Choroid plexus epithelial cell (primary cell): ENCODE measurements at regions not wholly inside any gene's neighbourhood (a gene's known extent, or its start where the extent isn't known, plus 50 kb on each side); places are given as distances from the start of the nearest gene placed in this dataset.

Experiments
- DNase-seq: peaks from one replicate; pipeline ENCODE4 v3.0.0-alpha.2; 2010; ENCODE audit warnings: low read depth
- H3K4me3 ChIP-seq: 2 replicates; pipeline ENCODE4 v1.5.1; 2011; ENCODE audit warnings: low read depth, mild to moderate bottlenecking, control low read depth, low read length, moderate library complexity
- CTCF ChIP-seq: conservative IDR thresholded peaks from 2 replicates; pipeline ENCODE4 v1.5.1; 2011; ENCODE audit warnings: low read depth, mild to moderate bottlenecking, control low read depth, inconsistent platforms, low read length, moderate library complexity

- no peak overlapping the region for H3K4me3 ChIP-seq
- TF ChIP-seq CTCF: no peak
- no peak for DNase-seq
These were observed 159.7 kb upstream of the B3GALT2 start for GRCh38 chr1:193346085-193346484.

DNA sequence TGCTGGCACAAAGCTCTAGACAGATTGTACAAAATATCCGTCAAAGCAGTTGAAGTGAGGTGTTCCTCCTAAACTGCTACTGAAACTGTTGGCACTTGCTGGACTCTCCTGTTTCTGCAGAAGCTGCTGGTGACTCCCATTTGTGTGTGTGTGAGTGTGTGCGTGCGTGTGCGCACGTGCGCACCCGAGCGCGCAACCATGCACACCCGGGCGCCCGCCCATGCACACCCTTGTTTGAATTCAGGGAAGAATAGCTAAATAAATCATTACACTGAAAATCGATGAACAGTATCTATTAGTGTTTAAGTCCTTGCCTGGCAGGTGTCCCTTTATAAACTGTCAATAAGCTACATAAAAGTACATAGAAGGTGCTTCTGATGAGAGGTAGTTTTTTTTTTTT lies 156.4 kb upstream of the B3GALT2 start:
- H3K4me3 ChIP-seq: no peak overlapping the region
- no peak for DNase-seq
- no peak for TF ChIP-seq CTCF

GRCh38 chr1:193340331-193340730 lies 153.9 kb upstream of the B3GALT2 start:
- H3K4me3 ChIP-seq: no peak overlapping the region
- TF ChIP-seq CTCF: no peak
- DNase-seq: no peak

DNA sequence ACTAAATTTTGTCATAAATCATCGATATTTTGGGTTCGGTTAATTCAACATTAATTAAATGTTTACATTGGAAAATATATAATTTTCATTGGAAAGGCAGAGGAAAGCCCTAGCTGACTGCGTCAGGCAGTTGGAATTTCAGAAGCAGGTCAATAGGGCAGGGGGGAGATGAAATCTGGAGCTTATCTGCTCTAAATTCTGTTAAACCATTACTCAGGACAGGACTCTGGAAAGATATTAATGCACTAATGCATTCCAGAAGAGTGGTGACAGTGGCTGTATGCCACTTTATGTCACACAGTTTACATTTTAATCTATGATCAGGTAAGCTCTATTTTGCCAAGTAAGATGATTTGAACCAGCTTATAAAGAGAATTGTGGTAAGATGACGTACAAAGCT lies 153.0 kb upstream of the B3GALT2 start:
- no peak overlapping the region for H3K4me3 ChIP-seq
- DNase-seq: no peak
- TF ChIP-seq CTCF: no peak

- peak; percentile 43 for TF ChIP-seq CTCF
- DNase-seq: peak; percentile 45
- no peak overlapping the region for H3K4me3 ChIP-seq
These were observed 151.8 kb upstream of the B3GALT2 start for GRCh38 chr1:193338194-193338593.

DNA sequence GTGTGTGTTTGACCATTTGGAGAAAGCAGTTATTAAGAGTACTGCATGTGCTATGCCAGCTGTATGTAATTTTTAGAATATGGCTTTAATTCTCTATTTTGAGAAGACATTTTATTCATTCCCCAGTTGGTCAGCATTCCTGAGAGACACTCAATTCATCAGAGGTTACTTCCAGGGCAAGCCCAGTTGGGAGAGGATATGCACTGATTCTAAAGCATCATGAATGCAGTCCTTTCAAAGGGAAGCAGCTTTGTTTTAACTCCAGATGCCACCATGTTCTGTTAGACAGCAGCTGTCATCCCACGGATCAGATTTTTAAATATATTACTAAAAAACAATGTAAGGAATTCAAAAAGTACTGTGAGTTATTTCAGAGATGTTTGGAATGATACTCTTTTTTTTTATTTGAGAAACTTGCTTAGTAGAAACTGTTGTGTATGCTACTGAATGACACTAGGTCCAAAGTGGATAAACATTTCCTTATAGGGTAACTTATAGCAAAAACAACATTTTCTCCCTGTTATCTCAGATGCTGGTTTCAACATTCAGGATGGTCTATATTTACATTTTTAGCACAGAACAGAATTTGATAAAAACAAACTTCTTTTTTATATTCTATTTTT lies 149.5 kb upstream of the B3GALT2 start:
- no peak for TF ChIP-seq CTCF
- H3K4me3 ChIP-seq: no peak overlapping the region
- peak; percentile 84 for DNase-seq

DNA sequence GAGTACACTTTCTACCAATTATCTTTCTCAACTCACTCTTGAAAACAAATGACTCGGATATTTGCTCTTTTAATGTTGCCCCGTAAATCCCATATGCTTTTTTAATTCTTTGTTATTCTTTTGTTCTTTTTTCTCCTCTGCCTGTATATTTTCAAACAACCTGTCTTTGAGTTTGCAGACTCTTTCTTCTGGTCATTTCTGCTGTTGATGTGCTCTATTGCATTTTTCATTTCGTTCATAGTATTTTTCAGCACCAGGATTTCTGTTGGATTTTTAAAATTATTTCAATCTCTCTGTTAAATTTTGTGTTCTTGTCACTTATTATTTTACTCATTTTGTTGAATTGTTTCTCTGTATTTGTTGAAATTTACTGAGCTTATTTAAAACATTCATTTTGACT lies 146.8 kb upstream of the B3GALT2 start:
- no peak for DNase-seq
- no peak for TF ChIP-seq CTCF

More for the DNA sequence above, 146.8 kb upstream of the B3GALT2 start:
- H3K4me3 ChIP-seq: no peak overlapping the region
